Hepatocyte (in vitro differentiated cells): ENCODE measurements at regions not wholly inside any gene's neighbourhood (a gene's known extent, or its start where the extent isn't known, plus 50 kb on each side); places are given as distances from the start of the nearest gene placed in this dataset.

Source experiments
- DNase-seq: peaks from one replicate; pipeline ENCODE4 v3.0.0-alpha.2; 2016; ENCODE audit warnings: low spot score
- H2AFZ ChIP-seq: fragments of 200-600 bp; sonication (generic); 2 replicates; pipeline ENCODE4 v1.6.0; 2016; ENCODE audit warnings: antibody characterized with exemption, mild to moderate bottlenecking
- H3K27ac ChIP-seq: fragments of 200-600 bp; sonication (generic); 2 replicates; pipeline ENCODE4 v1.5.1; 2016; ENCODE audit warnings: mild to moderate bottlenecking
- H3K27me3 ChIP-seq: fragments of 200-600 bp; sonication (generic); 2 replicates; pipeline ENCODE4 v1.6.1; 2016
- H3K36me3 ChIP-seq: fragments of 200-600 bp; sonication (generic); replicated peaks from 2 replicates; pipeline ENCODE4 v1.5.1; 2016; ENCODE audit warnings: low read depth; ENCODE audit not compliant: insufficient read depth
- H3K4me1 ChIP-seq: fragments of 200-600 bp; sonication (generic); 2 replicates; pipeline ENCODE4 v1.5.1; 2016; ENCODE audit warnings: mild to moderate bottlenecking, moderate library complexity; ENCODE audit not compliant: insufficient read depth
- H3K4me2 ChIP-seq: fragments of 200-600 bp; sonication (generic); 2 replicates; pipeline ENCODE4 v1.6.0; 2016
- H3K4me3 ChIP-seq: fragments of 200-600 bp; sonication (generic); 2 replicates; pipeline ENCODE4 v1.5.1; 2016; ENCODE audit warnings: mild to moderate bottlenecking
- H3K79me2 ChIP-seq: fragments of 200-600 bp; sonication (generic); 2 replicates; pipeline ENCODE4 v1.6.0; 2017; ENCODE audit warnings: mild to moderate bottlenecking
- H3K9me2 ChIP-seq: fragments of 200-600 bp; sonication (generic); replicated peaks from 2 replicates; pipeline ENCODE4 v1.6.0; 2017; ENCODE audit warnings: mild to moderate bottlenecking; ENCODE audit not compliant: insufficient read depth
- H3K9me3 ChIP-seq: fragments of 200-600 bp; sonication (generic); 2 replicates; pipeline ENCODE4 v1.5.1; 2016; ENCODE audit warnings: low read depth, mild to moderate bottlenecking
- H4K20me1 ChIP-seq: fragments of 200-600 bp; sonication (generic); 2 replicates; pipeline ENCODE4 v1.6.0; 2016; ENCODE audit warnings: mild to moderate bottlenecking; ENCODE audit not compliant: insufficient read depth, poor library complexity, severe bottlenecking
- EZH2 ChIP-seq: fragments of 200-600 bp; sonication (generic); IDR thresholded peaks from 2 replicates; pipeline ENCODE4 v1.6.1; 2016; ENCODE audit warnings: antibody characterized with exemption, mild to moderate bottlenecking, borderline replicate concordance
- EZH2phosphoT487 ChIP-seq: fragments of 200-600 bp; sonication (generic); IDR thresholded peaks from one replicate; pipeline ENCODE4 v1.6.1; 2018; ENCODE audit warnings: antibody characterized with exemption, mild to moderate bottlenecking, low read depth, moderate library complexity; ENCODE audit not compliant: unreplicated experiment, severe bottlenecking
- WGBS: methylation state at CpG from one replicate; pipeline ENCODE4 v1.1.6; 2016; ENCODE audit warnings: low lambda C conversion rate; ENCODE audit errors: missing lambda C conversion rate; 5-methylcytosine and 5-hydroxymethylcytosine counted together
- TF ChIP-seq, protein P1 (sequence below): fragments of 200-600 bp; sonication (generic); IDR thresholded peaks from 2 replicates; pipeline ENCODE4 v1.5.1; 2016; ENCODE audit warnings: antibody characterized with exemption, mild to moderate bottlenecking; ENCODE audit not compliant: poor library complexity

DNA sequence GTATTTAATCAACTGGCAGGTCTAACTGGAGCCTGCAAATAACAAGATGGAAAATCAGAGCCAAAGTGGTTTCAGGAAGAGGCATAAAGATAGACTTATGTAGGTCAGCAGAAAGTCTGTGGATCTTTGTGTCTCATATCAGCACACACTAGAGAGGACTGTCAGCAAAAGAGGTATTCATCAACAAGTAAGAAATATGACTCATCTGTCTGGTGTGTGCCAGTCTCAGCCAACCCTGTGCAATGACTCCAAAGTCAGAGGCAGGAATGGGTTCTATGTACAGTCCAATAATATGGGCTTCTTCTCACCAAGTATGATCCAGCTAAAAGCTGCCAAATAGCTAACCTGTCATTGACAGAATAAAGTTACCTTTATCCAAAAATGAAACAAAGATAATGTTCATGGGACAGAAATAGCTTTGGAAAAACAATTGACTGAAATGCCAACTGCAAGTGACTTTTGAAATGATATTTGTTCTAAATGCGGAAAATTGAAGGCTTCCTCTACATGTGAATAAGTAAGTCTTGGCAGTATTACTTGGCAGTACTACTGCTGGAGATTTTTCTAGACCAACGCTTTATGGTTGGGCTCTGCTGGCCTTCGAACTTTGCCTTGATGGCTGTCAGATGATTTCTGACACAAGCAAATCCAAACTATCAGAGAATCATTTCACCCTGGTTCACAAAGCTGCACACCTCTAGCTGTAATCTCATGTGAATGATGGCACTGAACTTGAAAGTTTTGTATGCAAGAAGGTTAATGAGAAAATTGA, 272.3 kb upstream of the SEMA3C start:
- Histone ChIP-seq H2AFZ (no peak overlapping the region), H3K4me1 (no peaks in the 10 kb centered on the region), H3K36me3 (no peaks in the 10 kb centered on the region), H3K9me3 (no peaks in the 10 kb centered on the region), H3K9me2 (no peaks in the 10 kb centered on the region), H3K27ac (peak overlapping the region; percentile 46), H3K4me2 (no peak overlapping the region), H3K79me2 (no peaks in the 10 kb centered on the region), H3K27me3 (no peaks in the 10 kb centered on the region), H3K4me3 (no peak overlapping the region), H4K20me1 (no peaks in the 10 kb centered on the region)
- TF ChIP-seq EZH2phosphoT487 (no peak), EZH2 (no peak)
- TF ChIP-seq, protein P1, sequence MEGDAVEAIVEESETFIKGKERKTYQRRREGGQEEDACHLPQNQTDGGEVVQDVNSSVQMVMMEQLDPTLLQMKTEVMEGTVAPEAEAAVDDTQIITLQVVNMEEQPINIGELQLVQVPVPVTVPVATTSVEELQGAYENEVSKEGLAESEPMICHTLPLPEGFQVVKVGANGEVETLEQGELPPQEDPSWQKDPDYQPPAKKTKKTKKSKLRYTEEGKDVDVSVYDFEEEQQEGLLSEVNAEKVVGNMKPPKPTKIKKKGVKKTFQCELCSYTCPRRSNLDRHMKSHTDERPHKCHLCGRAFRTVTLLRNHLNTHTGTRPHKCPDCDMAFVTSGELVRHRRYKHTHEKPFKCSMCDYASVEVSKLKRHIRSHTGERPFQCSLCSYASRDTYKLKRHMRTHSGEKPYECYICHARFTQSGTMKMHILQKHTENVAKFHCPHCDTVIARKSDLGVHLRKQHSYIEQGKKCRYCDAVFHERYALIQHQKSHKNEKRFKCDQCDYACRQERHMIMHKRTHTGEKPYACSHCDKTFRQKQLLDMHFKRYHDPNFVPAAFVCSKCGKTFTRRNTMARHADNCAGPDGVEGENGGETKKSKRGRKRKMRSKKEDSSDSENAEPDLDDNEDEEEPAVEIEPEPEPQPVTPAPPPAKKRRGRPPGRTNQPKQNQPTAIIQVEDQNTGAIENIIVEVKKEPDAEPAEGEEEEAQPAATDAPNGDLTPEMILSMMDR, result no peak
- DNase-seq, result peak; percentile 28
- 89% methylated on average over 3 of the region's 3 CpGs for WGBS

DNA sequence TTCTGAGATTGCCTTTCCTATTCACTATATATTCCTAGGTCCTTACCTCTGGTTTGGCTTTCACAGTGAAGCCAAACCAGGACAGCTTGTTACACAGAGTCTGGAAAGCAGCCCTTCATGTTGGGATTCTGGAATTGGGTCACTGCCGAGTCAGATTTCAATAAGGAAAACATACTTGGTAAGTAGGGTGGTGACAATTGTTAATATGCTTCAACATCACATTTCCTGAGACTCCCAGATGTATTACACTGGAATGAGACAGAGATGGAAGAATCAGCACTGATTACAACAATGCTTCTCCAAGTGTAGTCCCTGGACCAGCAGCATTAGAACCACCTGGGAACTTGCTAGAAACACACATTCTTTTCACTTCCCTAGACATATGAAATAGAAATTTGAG, 268.9 kb upstream of the SEMA3C start:
- H2AFZ ChIP-seq, result no peak overlapping the region

DNA sequence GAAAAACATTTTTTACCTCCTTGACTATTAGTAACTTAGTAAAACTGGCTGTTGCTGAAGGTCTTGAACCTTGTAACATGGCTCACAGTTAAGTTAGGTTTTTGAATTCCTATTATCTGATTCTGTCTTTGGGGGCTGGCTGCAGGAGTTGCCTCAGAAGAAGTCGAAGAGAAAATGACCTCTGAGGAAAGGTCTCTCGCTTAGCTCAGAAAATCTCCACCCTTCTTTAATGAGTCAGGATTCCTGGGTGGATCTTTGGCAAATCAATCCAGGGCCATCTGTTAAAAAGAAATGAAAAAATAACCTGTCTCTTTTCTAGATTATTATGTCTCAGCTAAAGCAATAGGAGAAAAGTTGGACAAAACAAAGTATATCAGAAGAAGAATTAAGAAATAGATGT, 267.8 kb upstream of the SEMA3C start:
- Histone ChIP-seq H2AFZ (no peak overlapping the region), H3K4me3 (no peak overlapping the region), H3K36me3 (no peaks in the 10 kb centered on the region), H3K27me3 (no peaks in the 10 kb centered on the region), H3K79me2 (no peaks in the 10 kb centered on the region), H3K4me2 (no peak overlapping the region), H3K27ac (no peak overlapping the region), H4K20me1 (no peaks in the 10 kb centered on the region), H3K9me3 (no peaks in the 10 kb centered on the region), H3K9me2 (no peaks in the 10 kb centered on the region), H3K4me1 (no peaks in the 10 kb centered on the region)
- whole genome bisulfite sequencing, result 69% methylated on average over 2 of the region's 2 CpGs
- DNase-seq, result no peak
- TF ChIP-seq, protein P1, result no peak
- TF ChIP-seq EZH2phosphoT487 (no peak), EZH2 (no peak)

More for the DNA sequence above, 268.9 kb upstream of the SEMA3C start:
- WGBS, result 100% methylated on average over 1 of the region's 1 CpG
- Histone ChIP-seq H3K4me3 (no peak overlapping the region), H3K4me1 (no peaks in the 10 kb centered on the region), H3K79me2 (no peaks in the 10 kb centered on the region), H3K4me2 (no peak overlapping the region), H3K27ac (no peak overlapping the region), H3K9me3 (no peaks in the 10 kb centered on the region), H3K27me3 (no peaks in the 10 kb centered on the region), H3K9me2 (no peaks in the 10 kb centered on the region), H4K20me1 (no peaks in the 10 kb centered on the region), H3K36me3 (no peaks in the 10 kb centered on the region)
- no peak for DNase-seq
- TF ChIP-seq, protein P1, result no peak
- TF ChIP-seq EZH2phosphoT487 (no peak), EZH2 (no peak)
